ENCODE measurements at regions not wholly inside any gene's neighbourhood (a gene's known extent, or its start where the extent isn't known, plus 50 kb on each side); places are given as distances from the start of the nearest gene placed in this dataset.

DNA sequence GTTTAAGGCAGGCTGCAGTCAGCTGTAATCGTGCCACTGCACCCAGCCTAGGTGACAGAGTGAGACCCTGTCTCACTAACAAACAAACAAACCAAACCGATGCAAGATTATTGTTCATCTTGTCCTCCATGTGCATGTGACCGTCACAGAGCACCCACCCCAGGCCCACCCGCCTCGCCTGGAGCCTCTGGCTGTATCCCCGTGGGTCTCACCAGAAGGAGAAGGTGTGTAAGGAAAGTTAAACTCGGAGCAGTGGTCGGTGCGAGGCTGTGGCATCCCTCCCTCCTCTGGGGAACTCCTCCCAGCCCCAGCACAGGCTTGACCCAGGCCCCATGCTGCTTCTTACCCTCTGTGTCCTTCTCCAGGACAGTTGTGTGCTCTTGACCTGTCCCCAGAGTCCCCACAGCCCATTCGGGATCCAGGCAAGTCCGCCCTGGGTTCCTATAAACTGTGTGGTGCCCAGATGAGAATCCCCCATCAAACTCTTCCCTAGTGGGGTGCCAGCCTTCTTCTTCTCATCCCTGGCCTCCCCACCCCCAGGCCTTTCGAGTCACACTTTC is 318.4 kb downstream of the AJAP1 start:
- DNase-seq = no peak

DNA sequence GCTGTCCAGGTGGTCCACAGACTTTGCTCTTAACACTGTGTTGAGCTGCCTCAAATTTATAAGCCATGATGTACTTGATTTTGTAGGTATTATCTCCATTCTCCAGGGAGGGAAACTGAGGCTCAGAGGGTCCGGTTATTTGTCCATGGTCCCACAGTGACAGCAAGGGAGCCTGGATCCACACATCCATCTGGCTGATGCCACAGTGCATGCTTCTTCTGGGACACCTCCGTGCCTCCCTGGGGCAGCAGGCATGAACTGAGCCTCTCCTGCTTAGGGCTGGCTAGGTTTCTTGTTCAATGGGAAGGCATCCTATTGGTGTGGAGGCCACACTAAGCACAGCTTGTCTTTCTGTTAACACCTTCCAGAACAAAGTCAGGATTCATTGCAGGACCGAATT is 317.3 kb downstream of the AJAP1 start:
- DNase-seq = no peak

DNA sequence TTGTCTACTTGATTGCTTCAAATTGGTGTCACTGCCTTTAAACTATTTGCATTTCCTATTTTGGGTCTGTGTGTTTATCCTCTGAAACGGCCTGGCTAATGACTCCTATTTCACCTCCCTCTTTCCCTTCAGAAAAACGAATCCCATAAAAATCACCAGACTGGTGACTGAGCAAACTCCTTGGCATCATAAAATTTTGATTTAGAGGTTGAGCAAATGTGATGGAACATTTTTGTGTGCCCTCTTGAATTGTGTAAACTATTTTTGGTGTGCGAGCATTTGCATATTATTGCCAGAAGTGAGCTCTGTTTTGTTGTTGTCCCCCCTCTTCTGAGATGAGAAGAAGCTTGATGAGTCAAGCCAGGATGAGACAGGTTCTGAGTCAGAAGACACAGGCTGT is 316.1 kb downstream of the AJAP1 start:
- DNase-seq = no peak

DNA sequence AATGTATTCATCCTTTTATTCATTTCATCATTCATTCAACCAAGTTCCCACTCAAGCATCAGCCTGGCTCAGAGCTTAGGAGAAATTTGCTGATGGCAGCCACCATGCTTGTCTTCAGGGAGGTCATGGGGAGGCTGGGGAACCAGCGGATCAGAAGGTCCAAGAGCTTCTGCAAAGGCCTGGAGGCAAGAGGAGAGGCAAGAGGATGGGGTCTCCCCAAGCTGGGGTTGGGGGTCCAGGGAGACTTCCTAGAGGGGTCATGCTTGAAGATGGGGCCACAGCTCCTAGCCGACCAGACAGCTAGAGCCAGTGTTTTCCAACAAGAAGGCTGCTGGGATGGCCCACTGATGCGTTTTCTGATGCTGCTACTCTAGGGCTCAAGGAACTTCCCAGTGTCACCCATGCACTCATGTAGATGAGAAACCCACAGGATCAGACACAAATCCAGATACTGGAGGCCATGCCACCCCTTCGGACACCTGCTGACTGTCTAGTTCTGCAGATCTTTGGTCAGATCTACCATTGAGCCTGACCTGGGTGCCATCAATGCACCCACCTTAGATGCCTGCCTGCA is 315.2 kb downstream of the AJAP1 start:
- DNase-seq = no peak

DNA sequence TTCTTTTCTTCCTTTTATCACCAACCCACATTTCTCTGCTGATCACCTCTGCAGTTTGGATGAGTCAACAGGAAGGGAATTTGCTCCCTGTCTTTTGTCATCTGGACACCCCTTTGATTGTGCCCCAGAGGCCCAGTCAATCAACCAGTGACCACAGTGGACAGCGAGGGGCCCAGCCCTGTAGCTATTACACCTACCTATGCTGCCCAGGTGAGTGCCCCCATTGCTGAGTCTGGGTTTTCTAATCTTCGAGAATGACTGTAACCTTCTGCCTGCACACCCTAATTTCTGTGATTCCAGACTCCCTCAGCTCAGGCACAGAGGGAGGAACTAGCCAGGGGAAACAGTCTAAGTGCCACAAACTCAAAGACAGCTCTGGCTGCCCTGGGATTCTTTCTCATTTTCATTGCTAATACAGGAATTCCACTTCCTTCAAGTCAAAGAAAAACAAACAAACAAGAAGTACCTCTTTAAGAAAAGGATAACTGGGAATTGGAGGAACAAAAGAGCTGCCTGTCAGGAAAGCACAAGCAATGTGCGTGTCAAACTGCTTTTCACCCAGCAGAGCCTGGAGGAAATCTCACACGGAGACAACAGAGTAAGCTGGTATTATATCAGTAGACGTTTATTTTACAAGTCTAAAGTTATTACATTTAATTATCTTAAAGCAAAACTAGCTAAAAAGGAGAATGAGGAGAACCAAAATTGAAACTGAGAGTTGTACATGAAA is 311.1 kb downstream of the AJAP1 start:
- DNase-seq = no peak

DNA sequence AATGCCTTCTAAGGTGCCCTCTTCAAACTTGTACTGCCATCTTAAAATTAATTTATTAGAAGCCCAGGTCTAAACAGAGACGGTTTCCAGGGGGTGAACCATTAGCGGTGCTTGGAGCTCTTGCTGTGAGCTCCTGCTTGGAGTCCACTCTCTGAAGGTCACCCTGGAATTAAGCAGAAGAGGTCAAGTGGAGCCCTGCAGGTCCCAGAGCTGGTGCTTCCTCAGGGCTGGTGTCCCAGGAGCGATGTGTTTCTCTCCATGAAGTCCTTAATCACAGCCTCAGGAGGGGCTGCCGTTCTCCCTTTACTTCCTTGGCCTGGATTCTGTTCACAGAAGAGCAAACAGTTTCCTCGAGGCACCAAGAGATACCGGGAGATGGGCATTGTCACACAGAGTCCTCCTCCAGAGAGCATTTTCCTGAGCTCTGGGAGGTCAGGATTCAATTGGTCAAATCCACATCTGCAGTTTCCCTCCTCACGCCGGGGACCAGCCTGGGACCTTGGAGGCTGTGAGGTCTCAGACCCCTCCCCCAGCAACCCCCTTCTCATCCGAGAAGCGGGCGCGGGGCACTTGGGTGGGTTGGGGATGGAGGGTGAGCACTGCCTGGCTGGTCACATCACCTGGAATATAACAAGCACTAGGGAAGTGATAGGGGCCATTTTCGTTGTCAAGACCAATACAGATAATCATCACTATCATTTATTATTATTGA is 310.4 kb downstream of the AJAP1 start:
- DNase-seq = no peak

DNA sequence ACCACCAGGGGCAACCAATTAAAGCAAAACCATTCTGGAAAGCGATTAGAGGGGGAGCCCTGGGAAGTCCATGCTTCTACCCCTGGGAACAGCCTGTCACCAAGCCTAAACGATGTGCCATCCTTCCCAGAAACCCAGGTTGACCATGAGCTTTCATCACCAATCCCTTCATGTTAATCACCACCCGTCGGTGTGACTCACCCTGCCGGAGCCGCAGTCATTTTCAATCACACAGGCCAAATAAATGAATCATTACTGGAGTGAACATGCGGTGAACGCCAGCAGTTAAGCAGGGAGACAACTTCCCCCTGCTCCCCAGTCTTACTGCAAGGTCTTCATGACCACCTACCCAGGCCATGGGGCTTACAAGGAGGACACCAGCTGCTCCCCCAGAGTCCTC is 308.8 kb downstream of the AJAP1 start:
- no peak for DNase-seq

DNA sequence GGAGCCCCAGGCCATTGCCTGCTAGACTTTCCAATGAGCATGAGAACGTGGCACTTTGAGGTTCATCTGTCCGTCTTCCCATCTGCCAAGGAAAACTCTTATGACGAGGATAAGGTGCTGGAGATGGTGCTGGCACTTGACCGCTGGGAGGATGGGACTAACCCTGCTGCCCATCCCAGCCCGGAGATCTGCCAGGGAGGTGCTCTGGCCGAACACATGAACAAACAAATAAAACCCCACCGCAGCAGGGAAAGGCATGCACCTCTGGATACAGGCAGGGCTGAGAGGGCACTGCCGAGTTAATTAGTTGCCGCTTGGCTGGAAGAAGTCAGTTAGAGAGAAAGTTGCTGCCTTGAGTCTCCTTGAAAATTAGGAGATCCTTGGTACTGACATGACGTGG is 308.4 kb downstream of the AJAP1 start:
- DNase-seq = no peak

DNA sequence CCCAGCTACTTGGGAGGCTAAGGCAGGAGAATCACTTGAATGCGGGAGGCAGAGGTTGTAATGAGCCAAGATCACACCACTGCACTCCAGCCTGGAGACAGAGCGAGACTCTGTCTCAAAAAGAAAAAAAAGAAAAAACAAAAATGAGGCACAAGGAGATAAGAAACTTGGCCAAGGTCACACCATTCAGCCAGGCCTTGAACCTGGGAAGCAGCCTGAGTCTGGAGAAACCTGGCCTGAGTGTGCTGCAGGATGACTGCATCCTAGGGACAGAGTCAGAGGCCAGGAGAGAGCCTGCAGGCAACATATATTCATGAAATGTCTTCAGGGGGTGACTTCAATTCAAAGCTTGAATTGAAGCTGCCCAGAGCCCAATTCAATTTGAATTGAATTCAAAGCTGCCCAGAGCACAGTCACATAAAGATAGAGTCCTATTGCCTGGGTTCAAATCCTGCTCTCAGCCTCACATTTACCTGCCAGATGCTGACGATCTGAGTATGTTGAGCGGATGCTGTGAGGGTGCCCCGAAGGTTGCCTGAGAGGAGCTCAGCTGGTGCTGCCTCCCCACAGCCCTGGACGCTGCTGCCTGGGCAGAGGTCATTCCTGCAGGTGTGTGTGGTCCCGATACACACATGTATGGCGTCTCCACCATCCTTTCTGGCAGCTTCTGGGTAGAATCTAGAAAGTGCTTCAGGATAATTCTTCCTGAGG is 307.7 kb downstream of the AJAP1 start:
- no peak for DNase-seq

DNA sequence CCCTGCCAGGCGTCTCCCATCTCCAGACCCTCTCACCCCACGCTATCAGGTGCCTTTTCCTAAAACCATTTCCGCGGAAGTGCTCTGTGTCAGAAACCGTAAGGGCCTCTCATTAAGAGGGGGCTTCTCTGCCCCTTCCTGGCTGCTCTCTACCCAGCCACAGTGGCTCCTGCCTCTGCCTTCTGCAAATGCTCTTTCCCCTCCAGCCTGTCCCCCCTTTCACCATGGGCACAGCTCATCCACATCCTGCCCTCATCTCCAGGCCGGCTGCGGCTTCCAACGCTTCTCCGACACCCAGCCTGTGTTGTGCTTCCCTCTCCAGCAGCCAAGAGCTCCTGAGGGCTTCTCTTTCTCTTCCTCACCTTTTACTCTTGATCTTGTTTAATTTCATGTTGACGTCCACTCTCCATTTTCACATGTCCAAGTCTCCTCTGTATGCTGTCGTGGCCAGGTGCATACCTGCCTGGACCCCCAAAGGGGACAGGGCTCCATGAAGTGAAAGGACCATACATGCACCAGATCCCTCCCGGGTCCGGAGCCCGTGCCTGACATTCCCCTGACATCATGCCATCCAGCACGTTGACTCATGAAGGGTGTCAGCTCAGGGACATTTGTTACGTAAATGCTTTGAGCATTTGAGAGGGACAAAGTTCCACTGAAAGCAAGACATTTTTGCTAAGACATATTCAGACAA is 306.5 kb downstream of the AJAP1 start:
- DNase-seq = no peak

DNA sequence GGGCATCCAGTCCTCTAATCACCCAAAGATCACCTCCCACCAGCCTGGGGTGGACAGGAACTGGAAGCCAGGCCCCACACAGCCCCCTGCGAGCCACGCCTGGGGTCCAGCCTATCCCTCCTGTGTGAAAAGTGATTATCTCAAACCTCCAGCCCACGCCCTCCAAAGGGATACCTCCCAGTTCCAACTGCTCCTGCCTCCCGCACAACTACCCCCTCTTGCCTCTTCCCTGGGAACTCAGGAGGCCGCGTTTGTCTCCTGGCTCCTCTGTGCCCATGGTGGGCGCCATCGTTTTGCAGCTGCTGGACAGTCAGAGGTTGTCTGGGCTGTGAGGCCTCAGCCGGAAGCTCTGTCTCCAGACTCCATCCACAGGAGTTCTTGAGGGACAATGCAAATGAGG is 305.9 kb downstream of the AJAP1 start:
- no peak for DNase-seq

DNA sequence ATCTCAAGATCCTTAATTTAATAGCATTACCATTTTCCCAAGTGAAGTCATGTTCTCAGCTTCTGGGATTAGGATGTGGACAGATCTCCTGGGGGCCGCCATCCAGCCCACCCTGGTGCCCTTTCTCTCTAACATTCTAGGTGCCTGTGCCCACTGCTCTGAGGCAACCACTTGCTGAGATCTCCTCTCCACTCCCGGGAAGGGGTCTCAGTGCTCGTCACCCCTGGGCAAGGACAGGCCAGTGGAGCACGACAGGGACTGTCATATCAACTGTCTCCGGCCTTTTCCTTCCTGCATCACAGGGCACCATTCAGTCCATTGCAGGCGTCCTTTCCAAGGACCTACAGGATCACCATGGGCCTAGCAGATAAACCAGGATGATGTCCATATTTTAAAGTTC is 304.8 kb downstream of the AJAP1 start:
- DNase-seq = no peak

DNA sequence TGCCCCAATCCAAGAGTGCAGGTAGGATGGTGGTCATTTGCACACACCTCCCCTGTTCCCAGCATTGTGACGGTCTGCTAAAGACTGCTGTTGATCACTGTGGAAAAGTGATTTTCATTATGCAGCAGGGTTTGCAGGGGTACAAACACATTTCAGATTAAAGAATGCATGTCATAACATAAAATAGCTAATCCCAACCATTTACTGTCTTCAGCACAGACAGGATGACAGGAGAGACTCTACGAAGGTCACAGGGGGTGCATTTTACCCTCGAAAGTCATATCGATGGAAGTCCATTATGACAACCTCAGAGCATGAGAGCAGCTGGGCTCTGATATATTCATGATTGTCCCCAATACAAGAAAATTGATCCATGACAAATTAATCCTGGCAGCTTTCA is 302.6 kb downstream of the AJAP1 start:
- DNase-seq = no peak

DNA sequence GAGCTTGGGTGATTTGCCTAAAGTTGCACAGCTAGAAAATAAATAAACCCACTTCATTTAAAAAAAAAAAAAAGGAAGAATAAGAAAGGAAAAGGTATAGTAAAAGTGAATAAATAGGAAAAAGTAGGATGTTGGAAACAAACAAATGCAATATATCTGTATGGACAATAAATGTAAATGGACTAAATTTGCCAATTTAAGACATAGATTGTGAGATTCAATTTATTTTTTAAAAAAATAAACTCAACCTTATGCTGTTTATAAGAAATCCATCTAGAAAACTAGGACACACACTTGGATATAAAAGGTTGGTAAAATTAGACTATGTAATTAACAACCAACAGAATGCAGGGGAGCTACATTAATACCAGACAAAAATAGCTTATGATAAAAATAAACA is 300.0 kb downstream of the AJAP1 start:
- DNase-seq = no peak

DNA sequence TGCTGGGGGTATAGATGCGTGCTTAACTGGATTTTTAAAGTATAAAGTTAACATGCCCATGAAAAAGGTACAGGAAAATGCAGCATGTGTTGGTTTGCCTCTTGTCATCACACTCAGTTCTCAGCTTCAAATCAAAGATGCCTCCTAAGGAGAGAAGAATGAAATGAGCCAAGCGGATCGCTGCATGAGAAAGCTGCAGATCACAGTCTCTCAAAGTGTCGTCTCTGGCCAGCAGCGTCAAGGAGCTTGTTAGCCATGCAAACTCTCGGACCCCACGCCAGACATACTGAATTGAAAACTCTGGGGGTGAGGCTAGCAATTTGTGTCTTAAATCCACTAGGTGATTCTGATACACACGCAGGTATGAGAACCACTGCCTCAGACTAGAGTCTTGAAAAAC is 297.2 kb downstream of the AJAP1 start:
- DNase-seq = no peak

DNA sequence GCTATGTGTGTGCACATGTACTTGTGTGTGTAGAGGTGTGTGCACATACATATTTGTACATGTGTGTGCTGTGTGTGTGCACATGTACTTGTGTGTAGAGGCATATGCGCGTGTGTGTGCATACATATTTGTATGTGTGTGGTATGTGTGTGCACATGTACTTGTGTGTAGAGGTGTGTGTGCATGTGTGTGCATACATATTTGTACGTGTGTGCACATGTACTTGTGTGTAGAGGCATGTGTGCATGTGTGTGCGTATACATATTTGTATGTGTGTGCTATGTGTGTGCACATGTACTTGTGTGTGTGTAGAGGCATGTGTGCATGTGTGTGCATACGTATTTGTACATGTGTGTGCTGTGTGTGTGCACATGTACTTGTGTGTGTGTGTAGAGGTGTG is 291.9 kb downstream of the AJAP1 start:
- no peak for DNase-seq

DNA sequence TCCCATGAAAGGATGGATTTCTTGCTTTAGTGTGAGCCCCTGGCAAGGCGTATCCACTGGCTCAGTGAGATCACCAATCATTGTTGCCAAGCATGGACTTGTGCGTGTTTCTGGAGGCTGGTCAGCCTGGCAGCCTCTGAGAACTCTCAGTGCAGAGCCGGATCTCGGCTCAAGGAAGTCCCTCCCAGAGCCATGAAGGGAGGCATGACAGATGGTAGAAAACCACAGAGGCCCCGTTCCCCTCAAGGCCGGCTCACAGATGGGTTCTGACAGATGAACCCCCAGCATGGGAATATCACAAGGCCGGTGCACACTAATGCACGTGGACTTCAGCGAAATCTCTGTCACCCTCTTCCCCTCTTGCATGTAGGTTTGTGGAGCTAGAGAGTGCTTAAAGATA is 290.5 kb downstream of the AJAP1 start:
- no peak for DNase-seq

DNA sequence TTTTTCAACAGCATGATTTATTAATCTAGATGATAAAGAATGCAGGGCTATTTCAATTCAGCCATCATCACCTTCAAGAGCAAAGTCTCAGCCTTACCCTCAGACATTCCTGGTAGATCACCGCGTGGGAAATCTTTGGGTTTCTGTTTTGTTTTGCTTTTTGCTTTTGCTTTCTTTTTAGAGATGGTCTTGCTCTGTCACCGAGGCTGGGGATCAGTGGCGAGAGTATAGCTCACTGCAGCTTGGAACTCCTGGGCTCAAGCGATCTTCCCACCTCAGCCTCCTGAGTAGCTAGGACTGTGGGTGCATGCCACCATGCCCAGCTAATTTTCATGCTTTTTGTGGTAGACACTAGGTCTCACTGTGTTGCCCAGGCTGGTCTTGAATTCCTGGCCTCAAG is 289.7 kb downstream of the AJAP1 start:
- no peak for DNase-seq

DNA sequence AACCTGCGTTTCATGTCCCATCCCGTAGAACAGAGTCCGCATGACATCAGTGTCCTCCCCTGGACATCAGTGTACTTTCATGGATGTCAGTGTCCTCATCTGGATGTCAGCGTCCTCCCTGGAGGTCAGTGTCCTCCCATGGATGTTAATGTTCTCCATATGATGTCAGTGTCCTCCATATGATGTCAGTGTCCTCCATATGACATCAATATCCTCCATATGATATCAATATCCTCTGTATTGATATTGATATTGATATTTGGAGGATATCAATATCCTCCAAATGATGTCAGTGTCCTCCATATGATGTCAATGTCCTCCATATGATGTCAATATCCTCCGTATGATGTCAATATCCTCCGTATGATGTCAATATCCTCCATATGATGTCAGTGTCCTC is 284.9 kb downstream of the AJAP1 start:
- DNase-seq = no peak

DNA sequence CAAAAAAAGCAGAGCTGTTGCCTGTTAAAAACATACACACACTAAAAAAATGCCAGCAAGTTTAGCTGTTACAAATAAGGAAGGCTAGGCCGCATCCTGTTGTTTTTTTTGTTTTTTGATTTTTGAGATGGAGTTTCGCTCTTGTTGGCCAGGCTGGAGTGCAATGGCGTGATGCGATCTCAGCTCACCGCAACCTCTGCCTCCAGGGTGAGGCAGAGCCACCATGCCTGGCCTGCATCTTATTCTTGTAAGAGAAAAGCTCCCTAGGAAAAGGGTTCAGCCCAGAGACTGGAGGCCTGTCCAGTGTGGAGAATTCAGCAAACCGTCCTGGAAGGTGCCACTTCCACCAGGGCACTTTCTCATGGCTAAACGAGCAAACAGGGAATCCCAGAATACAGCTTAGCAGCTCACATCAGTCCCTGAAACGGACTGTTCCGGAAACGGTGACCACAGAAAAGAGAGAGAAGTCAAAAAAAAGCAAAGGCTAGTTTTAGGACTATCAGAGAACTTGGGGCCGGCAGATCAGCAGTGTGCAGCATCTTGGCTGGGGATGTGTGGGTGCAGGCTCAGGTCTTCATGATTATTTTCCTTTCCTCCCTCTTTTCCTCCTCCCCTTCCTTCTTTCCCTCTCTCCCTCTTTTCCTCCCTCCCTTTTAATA is 283.6 kb downstream of the AJAP1 start:
- DNase-seq = no peak

DNA sequence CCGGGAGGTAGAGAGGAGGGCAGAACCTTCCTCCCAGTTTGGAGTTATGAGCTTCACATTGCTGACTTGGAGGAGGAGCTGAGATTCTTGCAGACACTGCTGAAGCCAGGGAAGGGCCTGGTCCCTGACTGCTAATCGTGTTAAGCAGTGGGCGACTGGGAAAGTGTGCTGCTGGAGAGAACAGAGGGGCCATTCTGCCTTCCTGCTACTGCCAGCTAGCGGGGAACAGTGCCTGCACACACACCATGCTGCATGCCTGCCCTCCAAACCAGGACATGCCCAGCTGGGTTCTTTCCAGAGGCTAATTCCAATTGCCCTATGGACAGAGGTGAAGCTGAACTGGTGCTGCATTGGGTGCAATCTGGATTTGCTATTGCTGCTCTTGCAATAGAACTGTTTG is 281.4 kb downstream of the AJAP1 start:
- no peak for DNase-seq

DNA sequence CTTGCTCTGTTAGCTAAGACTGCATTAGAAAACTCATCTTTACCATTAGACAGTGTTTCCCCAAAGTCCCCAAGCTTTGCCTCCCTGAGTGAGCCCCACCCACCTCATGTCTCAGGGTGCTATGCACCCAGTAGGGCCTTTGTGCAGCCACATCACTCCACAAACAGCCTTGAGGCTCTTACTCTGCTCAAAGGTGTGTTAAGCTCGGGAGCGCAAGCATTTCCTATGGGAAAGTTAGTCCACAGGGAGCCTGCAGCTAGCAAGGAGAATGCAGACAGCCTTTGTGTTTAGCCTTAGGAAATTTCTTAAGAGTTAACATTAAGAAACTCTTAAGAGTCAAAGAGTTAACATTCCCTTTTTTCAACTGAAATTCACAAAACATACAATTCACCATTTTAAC is 278.8 kb downstream of the AJAP1 start:
- no peak for DNase-seq
